ENCODE measurements at regions not wholly inside any gene's neighbourhood (a gene's known extent, or its start where the extent isn't known, plus 50 kb on each side); places are given as distances from the start of the nearest gene placed in this dataset.
"Not testable (repeated sequence)": the region's sequence is repeated elsewhere in the genome, so short reads cannot be mapped to it uniquely, and the experiment has no call there.

DNA sequence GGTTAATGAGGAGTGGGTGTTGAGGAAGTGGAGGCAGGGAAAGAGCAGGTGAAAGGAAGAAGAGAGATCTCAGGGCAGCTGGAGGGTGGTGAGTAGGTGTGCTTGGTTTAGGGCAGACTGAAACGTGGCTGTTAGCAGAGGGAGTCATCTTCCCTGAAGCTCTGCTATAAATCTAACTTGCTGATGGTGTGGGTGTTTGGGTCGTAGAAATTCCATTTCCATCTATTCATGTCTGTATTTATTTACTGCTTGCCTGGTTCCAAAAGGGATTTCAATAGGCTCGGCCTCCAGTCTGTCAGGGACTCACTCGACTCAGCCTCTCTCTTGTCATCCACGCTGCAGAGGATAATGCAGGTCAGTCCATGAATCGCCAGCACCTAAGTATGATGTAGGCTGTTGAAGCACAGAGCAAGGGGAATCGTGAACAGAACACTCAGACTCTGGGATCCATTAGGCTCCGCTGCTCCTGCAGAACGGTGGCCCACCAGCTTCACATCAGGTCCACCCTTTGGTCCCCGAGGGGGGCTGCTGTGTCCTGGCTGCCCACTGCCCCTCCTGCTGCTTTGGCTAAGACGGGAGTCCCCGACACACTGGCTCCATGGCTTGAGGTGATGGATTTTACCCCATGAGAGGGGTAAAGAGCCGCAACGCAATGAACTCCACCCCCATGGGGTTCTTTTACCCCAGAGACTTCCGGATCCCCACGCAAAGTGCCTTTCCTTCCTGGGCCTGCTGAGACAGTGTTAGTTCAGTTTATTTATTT lies 156.2 kb downstream of the RHOU start:
- no TSS peak for BruUV-seq (replicated peaks)
- Histone ChIP-seq H3K9me3 (ENCODE audit: control insufficient read depth, insufficient read depth, low read depth, low read length) (no peaks in the 10 kb centered on the region), H3K36me3 (ENCODE audit: control insufficient read depth, insufficient read depth, low read length) (no peaks in the 10 kb centered on the region), H3K27ac (ENCODE audit: low read length) (no peak overlapping the region), H3K4me3 (ENCODE audit: low read depth in 2 of 2, low read length in 2 of 2) (no peak overlapping the region), H3K4me1 (ENCODE audit: control insufficient read depth, insufficient read depth, low read length) (no peaks in the 10 kb centered on the region), H3K27me3 (ENCODE audit: control insufficient read depth, insufficient read depth, low read length) (no peaks in the 10 kb centered on the region)
- in situ Hi-C loops (cut with HindIII; ENCODE audit: low pct_unique_long_range_greater_than_20kb, low sequenced_read_pairs): no loop called here
- CTCF ChIA-PET: no interaction called here
- ATAC-seq (no peak), DNase-seq (ENCODE audit: low read depth, low spot score) (no peak)
- TF ChIP-seq, protein P1, sequence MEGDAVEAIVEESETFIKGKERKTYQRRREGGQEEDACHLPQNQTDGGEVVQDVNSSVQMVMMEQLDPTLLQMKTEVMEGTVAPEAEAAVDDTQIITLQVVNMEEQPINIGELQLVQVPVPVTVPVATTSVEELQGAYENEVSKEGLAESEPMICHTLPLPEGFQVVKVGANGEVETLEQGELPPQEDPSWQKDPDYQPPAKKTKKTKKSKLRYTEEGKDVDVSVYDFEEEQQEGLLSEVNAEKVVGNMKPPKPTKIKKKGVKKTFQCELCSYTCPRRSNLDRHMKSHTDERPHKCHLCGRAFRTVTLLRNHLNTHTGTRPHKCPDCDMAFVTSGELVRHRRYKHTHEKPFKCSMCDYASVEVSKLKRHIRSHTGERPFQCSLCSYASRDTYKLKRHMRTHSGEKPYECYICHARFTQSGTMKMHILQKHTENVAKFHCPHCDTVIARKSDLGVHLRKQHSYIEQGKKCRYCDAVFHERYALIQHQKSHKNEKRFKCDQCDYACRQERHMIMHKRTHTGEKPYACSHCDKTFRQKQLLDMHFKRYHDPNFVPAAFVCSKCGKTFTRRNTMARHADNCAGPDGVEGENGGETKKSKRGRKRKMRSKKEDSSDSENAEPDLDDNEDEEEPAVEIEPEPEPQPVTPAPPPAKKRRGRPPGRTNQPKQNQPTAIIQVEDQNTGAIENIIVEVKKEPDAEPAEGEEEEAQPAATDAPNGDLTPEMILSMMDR (IDR thresholded peaks at IDR 0.05): no peak
- TF ChIP-seq, protein P2, sequence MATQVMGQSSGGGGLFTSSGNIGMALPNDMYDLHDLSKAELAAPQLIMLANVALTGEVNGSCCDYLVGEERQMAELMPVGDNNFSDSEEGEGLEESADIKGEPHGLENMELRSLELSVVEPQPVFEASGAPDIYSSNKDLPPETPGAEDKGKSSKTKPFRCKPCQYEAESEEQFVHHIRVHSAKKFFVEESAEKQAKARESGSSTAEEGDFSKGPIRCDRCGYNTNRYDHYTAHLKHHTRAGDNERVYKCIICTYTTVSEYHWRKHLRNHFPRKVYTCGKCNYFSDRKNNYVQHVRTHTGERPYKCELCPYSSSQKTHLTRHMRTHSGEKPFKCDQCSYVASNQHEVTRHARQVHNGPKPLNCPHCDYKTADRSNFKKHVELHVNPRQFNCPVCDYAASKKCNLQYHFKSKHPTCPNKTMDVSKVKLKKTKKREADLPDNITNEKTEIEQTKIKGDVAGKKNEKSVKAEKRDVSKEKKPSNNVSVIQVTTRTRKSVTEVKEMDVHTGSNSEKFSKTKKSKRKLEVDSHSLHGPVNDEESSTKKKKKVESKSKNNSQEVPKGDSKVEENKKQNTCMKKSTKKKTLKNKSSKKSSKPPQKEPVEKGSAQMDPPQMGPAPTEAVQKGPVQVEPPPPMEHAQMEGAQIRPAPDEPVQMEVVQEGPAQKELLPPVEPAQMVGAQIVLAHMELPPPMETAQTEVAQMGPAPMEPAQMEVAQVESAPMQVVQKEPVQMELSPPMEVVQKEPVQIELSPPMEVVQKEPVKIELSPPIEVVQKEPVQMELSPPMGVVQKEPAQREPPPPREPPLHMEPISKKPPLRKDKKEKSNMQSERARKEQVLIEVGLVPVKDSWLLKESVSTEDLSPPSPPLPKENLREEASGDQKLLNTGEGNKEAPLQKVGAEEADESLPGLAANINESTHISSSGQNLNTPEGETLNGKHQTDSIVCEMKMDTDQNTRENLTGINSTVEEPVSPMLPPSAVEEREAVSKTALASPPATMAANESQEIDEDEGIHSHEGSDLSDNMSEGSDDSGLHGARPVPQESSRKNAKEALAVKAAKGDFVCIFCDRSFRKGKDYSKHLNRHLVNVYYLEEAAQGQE (IDR thresholded peaks at IDR 0.05; ENCODE audit: insufficient read depth in 1 of 2, low read depth in 2 of 2, low read length in 1 of 2): no peak
- TF ChIP-seq SIN3A (IDR thresholded peaks at IDR 0.05; ENCODE audit: borderline replicate concordance, insufficient read depth, low read depth, low read length) (no peak), TCF7L2 (IDR thresholded peaks at IDR 0.05; ENCODE audit: low read depth, low read length) (no peak), POLR2AphosphoS5 (IDR thresholded peaks at IDR 0.05; ENCODE audit: low read depth, low read length) (no peak)
- POLR2A ChIA-PET: no interaction called here
- intact Hi-C loops (cut with micrococcal nuclease; ENCODE audit: unreplicated experiment): no loop called here

DNA sequence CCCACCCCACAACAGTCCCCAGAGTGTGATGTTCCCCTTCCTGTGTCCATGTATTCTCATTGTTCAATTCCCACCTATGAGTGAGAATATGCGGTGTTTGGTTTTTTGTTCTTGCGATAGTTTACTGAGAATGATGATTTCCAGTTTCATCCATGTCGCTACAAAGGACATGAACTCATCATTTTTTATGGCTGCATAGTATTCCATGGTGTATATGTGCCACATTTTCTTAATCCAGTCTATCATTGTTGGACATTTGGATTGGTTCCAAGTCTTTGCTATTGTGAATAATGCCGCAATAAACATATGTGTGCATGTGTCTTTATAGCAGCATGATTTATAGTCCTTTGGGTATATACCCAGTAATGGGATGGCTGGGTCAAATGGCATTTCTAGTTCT lies 156.9 kb downstream of the RHOU start:
- CTCF ChIA-PET; H3K4me1 ChIP-seq (ENCODE audit: control insufficient read depth, insufficient read depth, low read length); H3K27ac ChIP-seq (ENCODE audit: low read length); in situ Hi-C loops (cut with HindIII; ENCODE audit: low pct_unique_long_range_greater_than_20kb, low sequenced_read_pairs); ATAC-seq; H3K4me3 ChIP-seq (ENCODE audit: low read depth in 2 of 2, low read length in 2 of 2); intact Hi-C loops (cut with micrococcal nuclease; ENCODE audit: unreplicated experiment); H3K27me3 ChIP-seq (ENCODE audit: control insufficient read depth, insufficient read depth, low read length); DNase-seq (ENCODE audit: low read depth, low spot score); BruUV-seq (replicated peaks); POLR2A ChIA-PET; H3K9me3 ChIP-seq (ENCODE audit: control insufficient read depth, insufficient read depth, low read depth, low read length); H3K36me3 ChIP-seq (ENCODE audit: control insufficient read depth, insufficient read depth, low read length): not testable (repeated sequence)

DNA sequence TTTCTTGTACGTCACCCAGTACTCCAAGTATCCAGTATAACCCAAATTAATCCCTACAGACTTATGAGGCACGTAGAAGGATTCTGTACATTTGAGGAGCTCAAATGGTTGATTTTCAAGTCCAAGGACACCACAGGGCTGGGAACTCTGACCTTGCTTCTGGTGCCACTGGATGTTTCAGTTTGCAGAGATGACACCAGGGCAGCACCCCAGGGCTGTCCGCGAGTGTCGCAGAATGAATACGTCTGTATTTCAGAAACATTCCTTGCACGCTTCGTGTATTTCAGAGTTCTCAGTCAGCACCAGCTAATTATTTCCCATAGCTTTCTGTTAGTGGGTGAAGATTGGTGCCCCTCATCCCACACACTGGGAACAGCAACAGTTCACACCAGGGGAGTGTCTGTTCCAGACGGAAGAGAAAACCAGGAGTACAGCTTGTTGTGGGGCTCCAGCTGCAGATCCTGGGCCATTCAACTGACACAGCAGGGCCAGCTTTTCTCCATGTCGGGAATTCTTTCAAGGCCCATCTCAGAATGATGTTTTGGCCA lies 159.2 kb downstream of the RHOU start:
- intact Hi-C loops (cut with micrococcal nuclease; ENCODE audit: unreplicated experiment): no loop called here
- DNase-seq (ENCODE audit: low read depth, low spot score) (no peak), ATAC-seq (no peak)
- Histone ChIP-seq H3K9me3 (ENCODE audit: control insufficient read depth, insufficient read depth, low read depth, low read length) (no peaks in the 10 kb centered on the region), H3K36me3 (ENCODE audit: control insufficient read depth, insufficient read depth, low read length) (no peaks in the 10 kb centered on the region), H3K27ac (ENCODE audit: low read length) (no peak overlapping the region), H3K4me3 (ENCODE audit: low read depth in 2 of 2, low read length in 2 of 2) (no peak overlapping the region), H3K27me3 (ENCODE audit: control insufficient read depth, insufficient read depth, low read length) (no peaks in the 10 kb centered on the region), H3K4me1 (ENCODE audit: control insufficient read depth, insufficient read depth, low read length) (no peaks in the 10 kb centered on the region)
- ChIA-PET CTCF (no interaction called here), POLR2A (interaction anchor here (0.6 kb wide), 1 partner anchor 95 kb away, joined by 3 read pairs; no protein-coding TSS in a partner anchor)
- in situ Hi-C loops (cut with HindIII; ENCODE audit: low pct_unique_long_range_greater_than_20kb, low sequenced_read_pairs): no loop called here
- BruUV-seq (replicated peaks): no TSS peak
- TF ChIP-seq POLR2AphosphoS5 (IDR thresholded peaks at IDR 0.05; ENCODE audit: low read depth, low read length) (no peak), SIN3A (IDR thresholded peaks at IDR 0.05; ENCODE audit: borderline replicate concordance, insufficient read depth, low read depth, low read length) (no peak), TCF7L2 (IDR thresholded peaks at IDR 0.05; ENCODE audit: low read depth, low read length) (no peak)
- TF ChIP-seq, protein P2 (IDR thresholded peaks at IDR 0.05; ENCODE audit: insufficient read depth in 1 of 2, low read depth in 2 of 2, low read length in 1 of 2): no peak
- TF ChIP-seq, protein P1 (IDR thresholded peaks at IDR 0.05): no peak

All from Panc1 (cell line).